ENCODE measurements at regions not wholly inside any gene's neighbourhood (a gene's known extent, or its start where the extent isn't known, plus 50 kb on each side); places are given as distances from the start of the nearest gene placed in this dataset.

DNA sequence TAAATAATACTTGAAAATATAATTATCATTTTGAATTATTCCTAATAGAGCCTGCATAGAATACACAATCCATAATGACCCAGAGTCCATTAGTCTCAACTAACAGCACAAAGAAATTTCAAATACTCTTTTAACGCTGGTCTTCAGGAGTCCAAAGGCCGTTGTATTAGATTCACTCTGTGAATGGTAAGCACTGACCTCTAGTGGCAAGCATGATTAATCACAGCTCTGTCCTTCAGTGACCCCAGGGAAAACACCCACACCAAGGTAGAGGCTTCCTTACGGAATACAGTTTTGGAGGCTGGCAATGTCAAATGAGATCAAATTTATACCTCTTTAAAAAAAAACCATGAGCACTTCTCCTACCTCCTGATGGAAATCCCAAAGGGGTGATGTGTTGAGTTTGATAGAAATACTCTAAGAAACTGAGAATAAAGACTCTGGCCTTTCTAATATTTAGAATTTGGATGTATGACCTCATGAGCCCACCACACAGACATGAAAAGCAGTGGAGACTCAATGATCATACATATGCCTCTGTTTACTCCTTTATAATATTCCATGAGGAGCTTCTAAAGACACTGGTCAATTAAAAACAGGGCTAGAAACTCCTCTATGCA lies 147.2 kb upstream of the DKK2 start:
- Histone ChIP-seq H3K27me3 (no peaks in the 10 kb centered on the region), H3K27ac (no peak overlapping the region), H3K4me1 (no peaks in the 10 kb centered on the region), H3K4me3 (no peak overlapping the region), H3K36me3 (no peaks in the 10 kb centered on the region), H3K9me3 (no peaks in the 10 kb centered on the region)
- no peak for TF ChIP-seq POLR2A (IDR thresholded peaks at IDR 0.05)
- TF ChIP-seq, protein P1, sequence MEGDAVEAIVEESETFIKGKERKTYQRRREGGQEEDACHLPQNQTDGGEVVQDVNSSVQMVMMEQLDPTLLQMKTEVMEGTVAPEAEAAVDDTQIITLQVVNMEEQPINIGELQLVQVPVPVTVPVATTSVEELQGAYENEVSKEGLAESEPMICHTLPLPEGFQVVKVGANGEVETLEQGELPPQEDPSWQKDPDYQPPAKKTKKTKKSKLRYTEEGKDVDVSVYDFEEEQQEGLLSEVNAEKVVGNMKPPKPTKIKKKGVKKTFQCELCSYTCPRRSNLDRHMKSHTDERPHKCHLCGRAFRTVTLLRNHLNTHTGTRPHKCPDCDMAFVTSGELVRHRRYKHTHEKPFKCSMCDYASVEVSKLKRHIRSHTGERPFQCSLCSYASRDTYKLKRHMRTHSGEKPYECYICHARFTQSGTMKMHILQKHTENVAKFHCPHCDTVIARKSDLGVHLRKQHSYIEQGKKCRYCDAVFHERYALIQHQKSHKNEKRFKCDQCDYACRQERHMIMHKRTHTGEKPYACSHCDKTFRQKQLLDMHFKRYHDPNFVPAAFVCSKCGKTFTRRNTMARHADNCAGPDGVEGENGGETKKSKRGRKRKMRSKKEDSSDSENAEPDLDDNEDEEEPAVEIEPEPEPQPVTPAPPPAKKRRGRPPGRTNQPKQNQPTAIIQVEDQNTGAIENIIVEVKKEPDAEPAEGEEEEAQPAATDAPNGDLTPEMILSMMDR (IDR thresholded peaks at IDR 0.05 in 4 of 5, conservative IDR thresholded peaks at IDR 0.05 in 1 of 5), result peak; percentile 73 to 83 (median 82)
- intact Hi-C loops (cut with DNase I; ENCODE audit: low total_unique reads) (loop anchor here (1.0 to 10.0 kb wide), 3 partner anchors 88 to 818 kb away; partner anchors contain the start of gene GIMD1), in situ Hi-C loops (cut with MboI; ENCODE audit: low sequenced_read_pairs in 4 of 4) (loop anchor here (5.0 to 25.0 kb wide), 6 partner anchors 88 to 821 kb away; partner anchors contain the start of genes DKK2 (in 2 of the 4) and GIMD1 (in 1 of the 4))
- DNase-seq (peak in 1 of 2 donors; percentile 11), ATAC-seq (peak; percentile 96 to 97)

DNA sequence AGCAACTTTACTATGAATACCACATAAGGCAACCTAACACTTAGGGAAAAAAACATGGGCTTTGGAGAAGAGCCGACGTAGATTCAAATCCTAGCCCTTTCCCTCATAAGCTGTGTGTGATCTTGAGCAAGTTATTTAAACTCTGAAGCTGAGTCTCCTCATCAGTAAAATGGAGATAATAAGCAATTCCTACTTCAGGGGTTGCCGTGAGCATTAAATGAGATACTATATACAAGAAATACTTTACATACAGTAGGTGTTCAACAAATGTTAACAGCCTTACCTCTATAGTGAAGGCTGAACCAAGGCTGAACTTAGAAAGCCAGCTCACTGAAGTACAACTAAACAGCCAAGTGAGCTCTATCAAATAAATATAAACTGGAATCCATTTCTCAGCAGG lies 146.2 kb upstream of the DKK2 start:
- no peak overlapping the region for H3K4me3 ChIP-seq
- H3K27ac ChIP-seq, result no peak overlapping the region
- no peaks in the 10 kb centered on the region for H3K9me3 ChIP-seq
- H3K27me3 ChIP-seq, result no peaks in the 10 kb centered on the region
- no peak for TF ChIP-seq POLR2A (IDR thresholded peaks at IDR 0.05)
- TF ChIP-seq, protein P1 (IDR thresholded peaks at IDR 0.05 in 4 of 5, conservative IDR thresholded peaks at IDR 0.05 in 1 of 5), result no peak
- H3K36me3 ChIP-seq, result no peaks in the 10 kb centered on the region
- DNase-seq (no peak), ATAC-seq (no peak)
- no peaks in the 10 kb centered on the region for H3K4me1 ChIP-seq
- intact Hi-C loops (cut with DNase I; ENCODE audit: low total_unique reads), result loop anchor here (2.0 to 10.0 kb wide), 2 partner anchors 88 to 818 kb away; partner anchors contain the start of gene GIMD1
- in situ Hi-C loops (cut with MboI; ENCODE audit: low sequenced_read_pairs in 4 of 4), result loop anchor here (5.0 to 25.0 kb wide), 6 partner anchors 88 to 820 kb away; partner anchors contain the start of genes DKK2 (in 2 of the 4) and GIMD1 (in 1 of the 4)

DNA sequence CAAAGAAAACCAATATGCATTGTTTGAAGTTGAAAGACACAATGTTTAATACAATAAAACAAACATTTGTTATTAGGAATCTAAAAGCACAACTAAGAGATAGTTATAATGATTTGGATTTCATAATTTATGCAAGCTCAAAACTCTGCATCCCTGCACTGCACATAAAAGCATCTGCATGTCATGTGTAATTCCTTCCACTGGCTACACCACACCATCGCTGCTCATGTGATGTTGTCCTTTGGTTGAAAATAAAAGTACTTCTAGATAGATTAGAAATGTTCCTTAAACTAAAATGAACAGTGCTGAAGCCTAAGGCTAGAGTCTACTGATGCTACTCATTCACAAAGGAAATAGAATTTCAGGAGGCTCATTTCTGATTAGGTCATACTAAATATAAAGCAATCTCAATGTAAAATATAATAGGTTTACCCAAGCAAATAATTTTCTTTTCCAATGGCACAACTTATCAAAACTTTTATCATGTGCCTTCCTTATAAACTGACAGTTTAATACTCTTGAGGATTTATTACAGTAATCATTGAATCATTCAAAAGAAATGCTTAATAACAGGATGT lies 130.8 kb upstream of the DKK2 start:
- intact Hi-C loops (cut with DNase I; ENCODE audit: low total_unique reads) (no loop called here), in situ Hi-C loops (cut with MboI; ENCODE audit: low sequenced_read_pairs in 4 of 4) (no loop called here)
- DNase-seq (no peak), ATAC-seq (no peak)
- Histone ChIP-seq H3K27ac (no peak overlapping the region), H3K4me1 (peaks cover 3% of the 10 kb centered on the region in 2 donors), H3K36me3 (no peaks in the 10 kb centered on the region), H3K27me3 (no peaks in the 10 kb centered on the region), H3K4me3 (no peak overlapping the region), H3K9me3 (peaks cover 0 to 4% (median 0%) of the 10 kb centered on the region in 3 donors)
- no peak for TF ChIP-seq POLR2A (IDR thresholded peaks at IDR 0.05)
- TF ChIP-seq, protein P1 (IDR thresholded peaks at IDR 0.05 in 4 of 5, conservative IDR thresholded peaks at IDR 0.05 in 1 of 5), result no peak

- in situ Hi-C loops (cut with MboI; ENCODE audit: low sequenced_read_pairs in 4 of 4), result no loop called here
Observed at GRCh38 chr4:107166181-107166580, 130.1 kb upstream of the DKK2 start.

More at GRCh38 chr4:107166181-107166580, 130.1 kb upstream of the DKK2 start:
- TF ChIP-seq POLR2A (IDR thresholded peaks at IDR 0.05), result no peak
- TF ChIP-seq, protein P1 (IDR thresholded peaks at IDR 0.05 in 4 of 5, conservative IDR thresholded peaks at IDR 0.05 in 1 of 5), result no peak
- Histone ChIP-seq H3K4me3 (no peak overlapping the region), H3K4me1 (no peaks in the 10 kb centered on the region), H3K36me3 (no peaks in the 10 kb centered on the region), H3K9me3 (peaks cover 0 to 4% (median 0%) of the 10 kb centered on the region in 3 donors), H3K27me3 (no peaks in the 10 kb centered on the region), H3K27ac (no peak overlapping the region)
- ATAC-seq (no peak), DNase-seq (no peak)
- intact Hi-C loops (cut with DNase I; ENCODE audit: low total_unique reads), result no loop called here

All from gastrocnemius medialis (tissue), 4 donors.